Spleen (tissue), 11 donors: ENCODE measurements at regions not wholly inside any gene's neighbourhood (a gene's known extent, or its start where the extent isn't known, plus 50 kb on each side); places are given as distances from the start of the nearest gene placed in this dataset.
A peak's percentile ranks its signal among the peaks of the same experiment; 100 is the strongest.

ENCODE experiments used
- DNase-seq: peaks from one replicate; pipeline ENCODE4 v3.0.0-alpha.2; 2020
- H3K27ac ChIP-seq, 8 donors: fragments of 200-600 bp; sonication (generic) in 7 of 8; 1 replicate in 4 of 8; 2 replicates in 4 of 8; pipeline versions ENCODE4 v1.5.0 to v1.8.0; 2016 to 2021; ENCODE audit warnings: inconsistent platforms in 4 of 8, mild to moderate bottlenecking in 4 of 8, moderate library complexity in 1 of 8
- H3K27me3 ChIP-seq, 7 donors: fragments of 200-600 bp; sonication (generic) in 6 of 7; replicated peaks in 1 of 7; 1 replicate in 4 of 7; 2 replicates in 3 of 7; pipeline versions ENCODE4 v1.5.0 to v1.8.0; 2016 to 2021; ENCODE audit warnings: inconsistent platforms in 3 of 7, mild to moderate bottlenecking in 1 of 7
- H3K36me3 ChIP-seq, 6 donors: fragments of 200-600 bp; sonication (generic) in 5 of 6; 1 replicate in 4 of 6; 2 replicates in 2 of 6; pipeline versions ENCODE4 v1.5.0 to v1.8.0; 2016 to 2021; ENCODE audit warnings: inconsistent platforms in 2 of 6
- H3K4me1 ChIP-seq, 6 donors: fragments of 200-600 bp; sonication (generic) in 5 of 6; 1 replicate in 3 of 6; 2 replicates in 3 of 6; pipeline versions ENCODE4 v1.5.0 to v1.8.0; 2016 to 2021; ENCODE audit warnings: inconsistent platforms in 3 of 6
- H3K4me3 ChIP-seq, 8 donors: fragments of 200-600 bp; sonication (generic) in 7 of 8; 1 replicate in 4 of 8; 2 replicates in 4 of 8; pipeline versions ENCODE4 v1.5.0 to v1.8.0; 2016 to 2021; ENCODE audit warnings: inconsistent platforms in 4 of 8, mild to moderate bottlenecking in 4 of 8, moderate library complexity in 2 of 8
- H3K9me3 ChIP-seq, 8 donors: fragments of 200-600 bp; sonication (generic) in 7 of 8; 1 replicate in 4 of 8; 2 replicates in 4 of 8; pipeline versions ENCODE4 v1.5.0 to v1.8.0; 2016 to 2021; ENCODE audit warnings: inconsistent platforms in 4 of 8
- CTCF ChIP-seq, 11 experiments: fragments of 200-600 bp in 7 of 11; fragments of 450-650 bp in 4 of 11; sonication (generic) in 4 of 11; IDR thresholded peaks in 8 of 11; conservative IDR thresholded peaks in 3 of 11; 1 replicate in 7 of 11; 2 replicates in 4 of 11; pipeline versions ENCODE4 v1.4.0 to v1.8.0; 2016 to 2021; ENCODE audit warnings: antibody characterized with exemption in 11 of 11, inconsistent platforms in 4 of 11, mild to moderate bottlenecking in 1 of 11
- POLR2A ChIP-seq, 3 donors: fragments of 450-650 bp; IDR thresholded peaks; one replicate each; pipeline ENCODE4 v1.5.1; 2017; ENCODE audit warnings: antibody characterized with exemption in 3 of 3, mild to moderate bottlenecking in 1 of 3
- POLR2AphosphoS5 ChIP-seq, 3 donors: sonication (generic); formaldehyde crosslinking; IDR thresholded peaks; one replicate each; pipeline ENCODE4 v1.5.1; 2017; ENCODE audit warnings: antibody characterized with exemption in 3 of 3
- WGBS, 5 donors: extraction: QIAGEN DNeasy Blood & Tissue Kit in 3 of 5; methylation state at CpG; one replicate each; pipeline versions ENCODE4 v1.1.5 to v1.1.7; 2013 to 2018; 5-methylcytosine and 5-hydroxymethylcytosine counted together
- intact Hi-C: fragments of 100-400 bp; cut with DNase I; formaldehyde crosslinking; loops from one replicate; pipeline ENCODE4 v1.15.0; 2023; ENCODE audit warnings: low total_unique reads
- donor health status: healthy with polysubstance abuse.
- donor health status: DM: no; HTN: no; CAD: no; lungs with moderate emphysema.
- donor health status: DM: no; HTN: no; CAD: no.
- donor health status: Bipolar disorder and iron deficiency.
- donor health status: healthy.
- donor health status: DM: no; HTN: no; CAD: no.
- donor health status: DM: yes; HTN: yes; CAD: no.

DNA sequence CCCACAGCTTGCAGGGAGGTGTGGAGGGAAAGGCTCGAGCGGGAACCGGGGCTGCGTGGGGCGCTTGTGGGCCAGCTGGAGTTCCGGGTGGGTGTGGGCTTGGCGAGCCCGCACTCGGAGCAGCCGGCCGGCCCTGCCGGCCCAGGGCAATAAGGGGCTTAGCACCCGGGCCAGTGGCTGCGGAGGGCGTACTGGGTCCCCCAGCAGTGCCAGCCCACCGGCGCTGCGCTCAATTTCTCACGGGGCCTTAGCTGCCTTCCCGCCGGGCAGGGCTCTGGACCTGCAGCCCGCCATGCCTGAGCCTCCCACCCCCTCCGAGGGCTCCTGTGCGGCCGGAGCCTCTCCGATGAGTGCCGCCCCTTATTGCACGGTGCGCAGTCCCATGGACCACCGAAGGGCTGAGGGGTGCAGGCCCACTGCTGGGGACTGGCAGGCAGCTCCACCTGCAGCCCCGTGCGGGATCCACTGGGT lies 1242.2 kb upstream of the EYS start:
- Histone ChIP-seq H3K36me3 (no peaks in the 10 kb centered on the region), H3K27me3 (no peaks in the 10 kb centered on the region), H3K4me3 (no peak overlapping the region), H3K4me1 (no peaks in the 10 kb centered on the region), H3K9me3 (peaks cover 0 to 26% (median 9%) of the 10 kb centered on the region in 8 donors), H3K27ac (no peak overlapping the region)
- peak; percentile 58 for DNase-seq
- 90 to 96% (median 94%) methylated on average over 17 to 32 of the region's 32 CpGs for WGBS, 5 donors
- intact Hi-C loops = no loop called here
- TF ChIP-seq POLR2A (IDR thresholded peaks at IDR 0.05) (no peak), CTCF (IDR thresholded peaks at IDR 0.05 in 8 of 11, conservative IDR thresholded peaks at IDR 0.05 in 3 of 11) (no peak), POLR2AphosphoS5 (IDR thresholded peaks at IDR 0.05) (no peak)

GRCh38 chr6:66948106-66948505 lies 1241.1 kb upstream of the EYS start:
- Histone ChIP-seq H3K9me3 (peaks cover 0 to 32% (median 9%) of the 10 kb centered on the region in 8 donors), H3K36me3 (no peaks in the 10 kb centered on the region), H3K4me3 (no peak overlapping the region), H3K4me1 (no peaks in the 10 kb centered on the region), H3K27me3 (no peaks in the 10 kb centered on the region), H3K27ac (no peak overlapping the region)
- intact Hi-C loops = no loop called here
- WGBS, 5 donors = 0 to 78% (median 41%) methylated on average over 2 of the region's 2 CpGs
- TF ChIP-seq POLR2A (IDR thresholded peaks at IDR 0.05) = no peak
- no peak for TF ChIP-seq CTCF (IDR thresholded peaks at IDR 0.05 in 8 of 11, conservative IDR thresholded peaks at IDR 0.05 in 3 of 11)
- TF ChIP-seq POLR2AphosphoS5 (IDR thresholded peaks at IDR 0.05) = no peak
- no peak for DNase-seq

- no peak overlapping the region for H3K27ac ChIP-seq
- H3K4me3 ChIP-seq = no peak overlapping the region
- no peaks in the 10 kb centered on the region for H3K4me1 ChIP-seq
- H3K36me3 ChIP-seq = no peaks in the 10 kb centered on the region
- peaks cover 0 to 31% (median 4%) of the 10 kb centered on the region in 8 donors for H3K9me3 ChIP-seq
- TF ChIP-seq POLR2A (IDR thresholded peaks at IDR 0.05) = no peak
- no peak for TF ChIP-seq CTCF (IDR thresholded peaks at IDR 0.05 in 8 of 11, conservative IDR thresholded peaks at IDR 0.05 in 3 of 11)
- no peak for TF ChIP-seq POLR2AphosphoS5 (IDR thresholded peaks at IDR 0.05)
- H3K27me3 ChIP-seq = no peaks in the 10 kb centered on the region
- DNase-seq = no peak
- intact Hi-C loops = no loop called here
- WGBS, 5 donors = 71 to 84% (median 82%) methylated on average over 2 of the region's 2 CpGs
These were observed 1233.0 kb upstream of the EYS start for GRCh38 chr6:66940003-66940402.

DNA sequence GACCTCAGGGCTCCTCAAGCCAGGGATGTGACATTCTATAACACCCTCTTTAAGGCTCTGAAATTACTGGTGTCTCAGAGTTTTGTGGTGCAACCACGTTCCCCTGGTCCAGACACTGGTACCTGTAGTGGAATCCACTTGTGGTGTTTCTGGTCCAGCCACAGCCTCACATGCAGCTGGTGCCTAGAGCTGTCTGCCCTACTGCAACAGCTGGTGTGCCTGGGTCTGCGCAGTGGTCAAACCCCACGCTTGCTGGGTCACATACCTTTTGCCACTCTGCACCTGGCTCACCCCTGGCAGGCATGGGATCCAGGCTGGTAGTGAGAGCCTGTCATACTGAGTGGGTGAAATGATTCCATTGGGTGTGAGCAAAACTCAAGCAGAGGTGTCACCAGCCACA lies 1230.2 kb upstream of the EYS start:
- intact Hi-C loops = no loop called here
- Histone ChIP-seq H3K4me3 (no peak overlapping the region), H3K4me1 (no peaks in the 10 kb centered on the region), H3K9me3 (peaks cover 0 to 27% (median 4%) of the 10 kb centered on the region in 8 donors), H3K27ac (no peak overlapping the region), H3K27me3 (no peaks in the 10 kb centered on the region), H3K36me3 (no peaks in the 10 kb centered on the region)
- no peak for TF ChIP-seq POLR2AphosphoS5 (IDR thresholded peaks at IDR 0.05)
- TF ChIP-seq POLR2A (IDR thresholded peaks at IDR 0.05) = no peak
- no peak for TF ChIP-seq CTCF (IDR thresholded peaks at IDR 0.05 in 8 of 11, conservative IDR thresholded peaks at IDR 0.05 in 3 of 11)
- DNase-seq = no peak
- 72 to 82% (median 80%) methylated on average over 3 of the region's 3 CpGs for WGBS, 5 donors
